ENCODE measurements at regions not wholly inside any gene's neighbourhood (a gene's known extent, or its start where the extent isn't known, plus 50 kb on each side); places are given as distances from the start of the nearest gene placed in this dataset.

DNA sequence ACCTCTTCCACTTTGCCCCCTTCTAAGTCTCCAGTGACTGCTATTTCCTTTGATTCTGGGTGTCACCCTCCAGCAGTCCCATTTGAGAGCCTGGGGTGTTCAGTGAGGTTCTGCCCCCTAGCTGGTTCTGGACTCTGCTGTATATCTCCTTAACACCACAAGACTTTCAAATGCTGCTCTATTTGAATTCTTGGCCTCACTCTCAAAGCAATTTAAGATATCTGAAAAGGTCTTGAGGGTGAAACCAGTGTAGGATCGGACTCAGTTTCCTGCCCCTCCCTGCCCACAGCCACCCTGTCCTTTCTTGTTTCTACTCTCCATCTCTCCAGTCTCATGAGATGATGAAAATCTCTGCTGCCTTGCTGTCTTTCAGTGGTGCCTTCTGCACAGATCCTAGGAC lies 280.9 kb downstream of the TENT4A start:
- TF ChIP-seq, protein P1, sequence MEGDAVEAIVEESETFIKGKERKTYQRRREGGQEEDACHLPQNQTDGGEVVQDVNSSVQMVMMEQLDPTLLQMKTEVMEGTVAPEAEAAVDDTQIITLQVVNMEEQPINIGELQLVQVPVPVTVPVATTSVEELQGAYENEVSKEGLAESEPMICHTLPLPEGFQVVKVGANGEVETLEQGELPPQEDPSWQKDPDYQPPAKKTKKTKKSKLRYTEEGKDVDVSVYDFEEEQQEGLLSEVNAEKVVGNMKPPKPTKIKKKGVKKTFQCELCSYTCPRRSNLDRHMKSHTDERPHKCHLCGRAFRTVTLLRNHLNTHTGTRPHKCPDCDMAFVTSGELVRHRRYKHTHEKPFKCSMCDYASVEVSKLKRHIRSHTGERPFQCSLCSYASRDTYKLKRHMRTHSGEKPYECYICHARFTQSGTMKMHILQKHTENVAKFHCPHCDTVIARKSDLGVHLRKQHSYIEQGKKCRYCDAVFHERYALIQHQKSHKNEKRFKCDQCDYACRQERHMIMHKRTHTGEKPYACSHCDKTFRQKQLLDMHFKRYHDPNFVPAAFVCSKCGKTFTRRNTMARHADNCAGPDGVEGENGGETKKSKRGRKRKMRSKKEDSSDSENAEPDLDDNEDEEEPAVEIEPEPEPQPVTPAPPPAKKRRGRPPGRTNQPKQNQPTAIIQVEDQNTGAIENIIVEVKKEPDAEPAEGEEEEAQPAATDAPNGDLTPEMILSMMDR (conservative IDR thresholded peaks at IDR 0.05; ENCODE audit: low read depth, low read length) = no peak
- TF ChIP-seq POLR2A (IDR thresholded peaks at IDR 0.05; ENCODE audit: low read depth, low read length) = no peak
- TF ChIP-seq CEBPB (IDR thresholded peaks at IDR 0.05; ENCODE audit: low read depth, low read length) = no peak
- TF ChIP-seq, protein P2, sequence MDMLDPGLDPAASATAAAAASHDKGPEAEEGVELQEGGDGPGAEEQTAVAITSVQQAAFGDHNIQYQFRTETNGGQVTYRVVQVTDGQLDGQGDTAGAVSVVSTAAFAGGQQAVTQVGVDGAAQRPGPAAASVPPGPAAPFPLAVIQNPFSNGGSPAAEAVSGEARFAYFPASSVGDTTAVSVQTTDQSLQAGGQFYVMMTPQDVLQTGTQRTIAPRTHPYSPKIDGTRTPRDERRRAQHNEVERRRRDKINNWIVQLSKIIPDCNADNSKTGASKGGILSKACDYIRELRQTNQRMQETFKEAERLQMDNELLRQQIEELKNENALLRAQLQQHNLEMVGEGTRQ (IDR thresholded peaks at IDR 0.05; ENCODE audit: low read depth, low read length) = no peak
- TF ChIP-seq CHD1 (IDR thresholded peaks at IDR 0.05; ENCODE audit: low read depth, low read length) = no peak
- TF ChIP-seq SMC3 (IDR thresholded peaks at IDR 0.05; ENCODE audit: low read depth, low read length) = no peak
- TF ChIP-seq RCOR1 (IDR thresholded peaks at IDR 0.05; ENCODE audit: insufficient replicate concordance, low read length) = no peak
- no peak for TF ChIP-seq MXI1 (IDR thresholded peaks at IDR 0.05; ENCODE audit: borderline replicate concordance, low read depth, low read length)

Data from IMR-90 (cell line).